NT2/D1 (cell line): ENCODE measurements at regions not wholly inside any gene's neighbourhood (a gene's known extent, or its start where the extent isn't known, plus 50 kb on each side); places are given as distances from the start of the nearest gene placed in this dataset.

Source experiments
- SUZ12 ChIP-seq: IDR thresholded peaks from 2 replicates; pipeline ENCODE4 v1.6.1; 2011; ENCODE audit not compliant: insufficient read length, insufficient read depth; ENCODE audit errors: extremely low read depth
- ZNF274 ChIP-seq: IDR thresholded peaks from 2 replicates; pipeline ENCODE4 v1.6.1; 2011; ENCODE audit warnings: mild to moderate bottlenecking, low read depth, low read length

DNA sequence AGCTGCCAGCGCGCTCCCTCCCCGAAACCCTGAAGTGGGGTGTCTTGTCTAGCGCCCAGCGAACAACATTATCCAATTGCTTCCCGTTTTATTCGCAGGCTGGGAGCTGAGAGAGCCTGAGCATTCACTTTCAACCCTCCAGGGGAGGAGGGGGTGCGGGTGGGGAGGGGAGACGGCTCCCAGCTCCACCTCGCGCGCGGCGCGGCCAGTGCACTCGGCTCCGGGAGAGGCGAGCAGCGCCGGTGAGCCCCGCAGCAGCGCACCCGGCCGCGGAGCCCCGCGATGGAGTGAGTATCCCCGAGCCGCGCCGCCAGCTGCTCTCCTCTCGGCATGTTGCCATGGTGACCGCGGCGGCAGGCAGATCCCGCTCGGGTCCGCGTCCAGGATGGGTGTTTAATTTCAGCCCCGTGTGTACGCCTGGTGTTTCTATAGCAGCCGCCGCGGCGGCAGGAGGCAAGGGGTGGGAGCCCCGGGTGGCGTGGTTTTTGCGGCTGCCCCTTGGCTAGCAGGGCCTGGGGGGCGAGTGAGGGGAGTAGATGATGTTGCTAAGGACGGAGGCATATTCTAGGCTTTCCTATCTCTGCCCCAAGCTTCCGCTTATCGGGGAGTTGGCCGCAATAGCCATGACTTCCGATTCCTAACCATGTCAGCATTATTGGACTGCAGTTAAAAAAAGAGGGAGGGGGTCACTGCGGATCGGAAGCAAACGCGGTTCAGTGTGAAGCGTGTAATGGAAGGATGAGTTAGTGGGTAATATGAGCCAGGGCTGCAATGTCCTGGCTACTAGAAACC is 139.2 kb upstream of the PALM2AKAP2 start:
- no peak for TF ChIP-seq ZNF274
- no peak for TF ChIP-seq SUZ12
